ENCODE measurements at regions not wholly inside any gene's neighbourhood (a gene's known extent, or its start where the extent isn't known, plus 50 kb on each side); places are given as distances from the start of the nearest gene placed in this dataset.

GRCh38 chr13:19056984-19057490 lies 124.6 kb downstream of the TUBA3C start:
- TF ChIP-seq CTCF (conservative IDR thresholded peaks at IDR 0.05): no peak
- no peak for TF ChIP-seq ZFX (IDR thresholded peaks at IDR 0.05)
